ENCODE measurements at regions not wholly inside any gene's neighbourhood (a gene's known extent, or its start where the extent isn't known, plus 50 kb on each side); places are given as distances from the start of the nearest gene placed in this dataset.

DNA sequence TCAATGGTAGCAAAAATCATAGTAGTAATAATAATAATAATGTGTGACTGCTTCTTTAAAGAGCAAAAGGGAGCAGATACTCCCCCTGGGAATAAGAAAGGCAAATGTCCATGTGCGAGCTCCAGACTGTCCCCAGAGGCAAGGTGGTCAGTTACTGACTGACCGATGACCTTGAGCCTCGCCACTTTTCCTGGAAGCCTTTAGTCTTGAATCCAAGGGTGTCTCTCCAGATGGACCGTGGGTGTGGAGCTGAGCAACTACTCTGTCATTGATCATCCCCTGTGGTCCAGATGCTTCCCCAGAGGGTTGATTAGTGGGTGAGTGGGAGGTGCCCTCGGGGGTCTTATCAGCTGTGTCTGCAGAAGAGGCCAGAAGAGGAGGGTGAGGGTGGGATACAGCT, 418.5 kb upstream of the TBX3 start:
- TF ChIP-seq CTCF (IDR thresholded peaks at IDR 0.05) (no peak), POLR2A (IDR thresholded peaks at IDR 0.05) (no peak), POLR2AphosphoS5 (IDR thresholded peaks at IDR 0.05) (no peak), EP300 (IDR thresholded peaks at IDR 0.05) (no peak)

Data from upper lobe of left lung (tissue), 4 donors.